OCI-LY1 (cell line): ENCODE measurements at regions not wholly inside any gene's neighbourhood (a gene's known extent, or its start where the extent isn't known, plus 50 kb on each side); places are given as distances from the start of the nearest gene placed in this dataset.

ENCODE experiments used
- H2AFZ ChIP-seq: fragments of 200-600 bp; sonication (generic), shearing (Covaris generic); 2 replicates; pipeline ENCODE4 v1.6.0; 2014; ENCODE audit warnings: antibody characterized with exemption, mild to moderate bottlenecking, low read length
- H3F3A ChIP-seq: fragments of 200-600 bp; sonication (generic), shearing (Covaris generic); 2 replicates; pipeline ENCODE4 v1.6.0; 2014; ENCODE audit warnings: mild to moderate bottlenecking, antibody characterized with exemption, low read length, moderate library complexity; ENCODE audit not compliant: insufficient read depth
- H3K27ac ChIP-seq: fragments of 200-600 bp; sonication (generic); 2 replicates; pipeline ENCODE4 v1.5.1; 2014; ENCODE audit warnings: low read length, mixed run types, mild to moderate bottlenecking, low read depth; ENCODE audit not compliant: poor library complexity, severe bottlenecking
- H3K27me3 ChIP-seq: fragments of 200-600 bp; sonication (generic); 2 replicates; pipeline ENCODE4 v1.6.0; 2014; ENCODE audit warnings: antibody characterized with exemption, mild to moderate bottlenecking, low read length, moderate library complexity; ENCODE audit not compliant: insufficient read depth
- H3K36me3 ChIP-seq: fragments of 200-600 bp; sonication (generic); 2 replicates; pipeline ENCODE4 v1.6.1; 2014; ENCODE audit warnings: mild to moderate bottlenecking, antibody characterized with exemption, low read length, moderate library complexity, mixed read lengths; ENCODE audit not compliant: insufficient read depth
- H3K4me1 ChIP-seq: fragments of 200-600 bp; sonication (generic); 2 replicates; pipeline ENCODE4 v1.5.1; 2014; ENCODE audit warnings: mild to moderate bottlenecking, low read length, moderate library complexity; ENCODE audit not compliant: insufficient read depth, severe bottlenecking
- H3K4me2 ChIP-seq: fragments of 200-600 bp; sonication (generic), shearing (Covaris generic); 2 replicates; pipeline ENCODE4 v1.6.1; 2014; ENCODE audit warnings: low read length
- H3K4me3 ChIP-seq: fragments of 200-600 bp; sonication (generic); 2 replicates; pipeline ENCODE4 v1.5.1; 2014; ENCODE audit warnings: low read length, low read depth, mild to moderate bottlenecking, mixed read lengths; ENCODE audit not compliant: poor library complexity, severe bottlenecking
- H3K79me2 ChIP-seq: fragments of 200-600 bp; shearing (Covaris generic); 2 replicates; pipeline ENCODE4 v1.6.1; 2016; ENCODE audit warnings: mixed run types, low read length, mixed read lengths; ENCODE audit not compliant: insufficient read depth
- H3K9ac ChIP-seq: fragments of 200-600 bp; sonication (generic), shearing (Covaris generic); 2 replicates; pipeline ENCODE4 v1.6.1; 2014; ENCODE audit warnings: mild to moderate bottlenecking, low read length, mixed read lengths
- H3K9me2 ChIP-seq: fragments of 200-600 bp; sonication (generic), shearing (Covaris generic); 2 replicates; pipeline ENCODE4 v1.6.1; 2014; ENCODE audit warnings: low read depth, mild to moderate bottlenecking, low read length, mixed read lengths
- H3K9me3 ChIP-seq: fragments of 200-600 bp; shearing (Covaris generic); 2 replicates; pipeline ENCODE4 v1.6.1; 2014; ENCODE audit warnings: low read length, mixed read lengths
- H4K20me1 ChIP-seq: fragments of 200-600 bp; sonication (generic), shearing (Covaris generic); 2 replicates; pipeline ENCODE4 v1.6.0; 2016; ENCODE audit warnings: mild to moderate bottlenecking, low read length; ENCODE audit not compliant: insufficient read depth
- CTCF ChIP-seq: fragments of 200-600 bp; sonication (generic), shearing (Covaris generic); IDR thresholded peaks from 2 replicates; pipeline ENCODE4 v1.5.1; 2017; ENCODE audit warnings: mild to moderate bottlenecking, antibody characterized with exemption, low read length, moderate library complexity, mixed read lengths
- EZH2 ChIP-seq: fragments of 200-600 bp; sonication (generic), shearing (Covaris generic); IDR thresholded peaks from 2 replicates; pipeline ENCODE4 v1.8.0; 2017; ENCODE audit warnings: borderline replicate concordance, mixed run types, mild to moderate bottlenecking, antibody characterized with exemption, low read length, moderate library complexity, mixed read lengths

DNA sequence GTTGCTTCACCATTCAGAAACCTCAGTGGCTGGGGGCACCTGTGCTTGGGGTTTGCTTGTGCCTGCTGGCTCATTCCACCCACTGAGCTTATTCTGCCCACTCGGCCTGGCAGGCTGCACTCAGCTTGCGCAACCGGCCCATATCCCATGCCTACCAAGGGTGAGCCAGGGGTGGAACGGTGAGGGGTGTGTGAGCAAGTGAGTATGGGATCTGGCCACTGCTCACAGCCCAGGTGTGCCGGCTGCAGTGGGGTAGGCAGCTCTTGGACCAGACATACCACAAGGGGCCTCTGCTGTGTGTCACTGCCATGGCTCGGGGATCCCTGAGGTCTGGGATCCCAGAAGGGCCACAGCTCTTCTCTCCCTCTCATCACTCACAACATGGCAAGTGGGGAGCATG lies 1000.5 kb upstream of the CRIM1 start:
- no peak overlapping the region for H3K4me3 ChIP-seq
- no peak overlapping the region for H2AFZ ChIP-seq
- no peaks in the 10 kb centered on the region for H3K9me3 ChIP-seq
- H3F3A ChIP-seq, result no peaks in the 10 kb centered on the region
- no peaks in the 10 kb centered on the region for H3K4me1 ChIP-seq
- no peaks in the 10 kb centered on the region for H3K27me3 ChIP-seq
- TF ChIP-seq EZH2 (no peak), CTCF (no peak)
- H3K9ac ChIP-seq, result no peak overlapping the region
- no peaks in the 10 kb centered on the region for H3K79me2 ChIP-seq
- H3K27ac ChIP-seq, result no peak overlapping the region
- no peaks in the 10 kb centered on the region for H3K9me2 ChIP-seq
- no peak overlapping the region for H3K4me2 ChIP-seq
- H3K36me3 ChIP-seq, result no peaks in the 10 kb centered on the region
- no peaks in the 10 kb centered on the region for H4K20me1 ChIP-seq

GRCh38 chr2:35347561-35347960 lies 1008.0 kb upstream of the CRIM1 start:
- H3K4me1 ChIP-seq, result no peaks in the 10 kb centered on the region
- H3K4me3 ChIP-seq, result no peak overlapping the region
- no peak overlapping the region for H3K4me2 ChIP-seq
- H3K27ac ChIP-seq, result no peak overlapping the region
- no peak overlapping the region for H3K9ac ChIP-seq
- H2AFZ ChIP-seq, result no peak overlapping the region
- H3K36me3 ChIP-seq, result no peaks in the 10 kb centered on the region
- no peaks in the 10 kb centered on the region for H3K79me2 ChIP-seq
- H3K9me2 ChIP-seq, result no peaks in the 10 kb centered on the region
- H4K20me1 ChIP-seq, result no peaks in the 10 kb centered on the region
- TF ChIP-seq EZH2 (no peak), CTCF (no peak)
- no peaks in the 10 kb centered on the region for H3K9me3 ChIP-seq
- no peaks in the 10 kb centered on the region for H3K27me3 ChIP-seq
- H3F3A ChIP-seq, result no peaks in the 10 kb centered on the region

- TF ChIP-seq EZH2, result no peak
- peak; percentile 69 for TF ChIP-seq CTCF
- Histone ChIP-seq H3K4me2 (no peak overlapping the region), H3K9ac (no peak overlapping the region), H3K36me3 (no peaks in the 10 kb centered on the region), H3K4me1 (no peaks in the 10 kb centered on the region), H3K9me2 (no peaks in the 10 kb centered on the region), H3F3A (no peaks in the 10 kb centered on the region), H3K9me3 (no peaks in the 10 kb centered on the region), H3K79me2 (no peaks in the 10 kb centered on the region), H3K27me3 (no peaks in the 10 kb centered on the region), H3K27ac (no peak overlapping the region), H2AFZ (no peak overlapping the region), H4K20me1 (no peaks in the 10 kb centered on the region), H3K4me3 (no peak overlapping the region)
Measured at GRCh38 chr2:35343135-35343534, 1012.4 kb upstream of the CRIM1 start.
